ENCODE measurements at regions not wholly inside any gene's neighbourhood (a gene's known extent, or its start where the extent isn't known, plus 50 kb on each side); places are given as distances from the start of the nearest gene placed in this dataset.

DNA sequence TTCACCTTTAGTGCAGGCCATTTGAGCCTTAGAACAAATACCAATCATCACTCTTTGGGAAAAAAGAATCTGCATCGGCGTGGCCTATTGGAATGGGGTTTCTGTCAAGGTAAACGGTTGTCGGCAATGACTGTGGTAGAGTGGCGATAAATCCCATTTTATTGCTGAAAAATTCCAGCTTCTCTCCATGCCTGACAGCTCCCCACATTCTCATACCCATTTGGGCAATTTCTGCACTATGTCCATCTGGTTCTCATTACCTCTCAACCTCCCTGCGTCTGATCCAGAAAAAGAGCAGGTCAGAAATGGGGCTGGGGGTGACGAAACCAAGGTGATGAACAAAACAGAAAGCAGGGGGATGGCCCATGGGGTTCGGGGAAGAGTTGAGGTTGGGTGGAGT, 254.0 kb downstream of the MEIS1 start:
- intact Hi-C loops (cut with DNase I) = no loop called here
- DNase-seq (ENCODE audit: low spot score) = no peak

- intact Hi-C loops (cut with DNase I) = no loop called here
- no peak for DNase-seq (ENCODE audit: low spot score)
Measured at GRCh38 chr2:66689456-66690051, 254.6 kb downstream of the MEIS1 start.

DNA sequence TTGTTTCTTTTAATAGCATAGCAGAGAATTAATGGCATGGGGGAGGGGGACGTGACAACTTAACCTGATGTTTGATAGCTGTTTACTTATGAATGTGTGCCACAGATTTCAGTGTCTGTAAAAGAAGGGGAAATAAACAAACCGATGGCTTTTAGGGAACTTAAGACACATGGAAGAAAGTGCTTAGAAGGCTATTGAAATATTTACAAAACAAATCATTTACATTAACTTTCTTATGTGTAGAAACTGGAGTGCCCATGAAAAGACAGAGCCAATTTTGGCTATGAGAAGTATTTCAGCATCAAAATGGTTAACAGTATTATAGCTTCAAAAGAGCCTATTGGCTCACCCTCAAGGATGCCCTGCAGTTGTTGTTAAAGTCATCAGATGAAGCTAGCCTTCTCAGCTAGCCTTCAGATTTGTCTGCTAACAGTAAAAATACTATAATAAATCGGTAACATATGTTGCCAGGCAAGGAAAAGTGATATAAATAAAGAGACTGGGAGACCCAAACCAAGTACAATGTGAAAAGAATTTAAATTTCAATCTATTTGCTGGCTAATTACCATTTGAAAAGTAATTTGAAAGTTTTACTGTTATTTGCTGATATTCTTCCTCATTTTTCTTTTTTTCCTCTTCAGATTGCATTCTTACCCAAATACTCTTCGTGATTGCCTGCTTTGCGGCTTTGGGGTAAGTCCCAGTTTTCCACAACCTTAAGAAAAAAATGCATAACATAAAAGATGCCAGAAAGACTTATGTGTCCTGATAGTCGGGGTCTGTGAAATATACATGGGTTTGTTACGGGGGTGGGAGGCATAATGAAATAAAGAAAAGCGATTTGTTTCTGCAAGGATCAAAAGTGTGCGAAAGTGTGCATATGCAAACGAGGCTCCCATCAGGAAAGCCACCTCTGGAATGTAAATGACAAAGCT, 256.4 kb downstream of the MEIS1 start:
- no peak for DNase-seq (ENCODE audit: low spot score)
- intact Hi-C loops (cut with DNase I) = no loop called here

GRCh38 chr2:66692521-66693054, 257.7 kb downstream of the MEIS1 start:
- no peak for DNase-seq (ENCODE audit: low spot score)
- intact Hi-C loops (cut with DNase I) = no loop called here

- no peak for DNase-seq (ENCODE audit: low spot score)
- intact Hi-C loops (cut with DNase I) = no loop called here
Measured at GRCh38 chr2:66693076-66693965, 258.4 kb downstream of the MEIS1 start.

DNA sequence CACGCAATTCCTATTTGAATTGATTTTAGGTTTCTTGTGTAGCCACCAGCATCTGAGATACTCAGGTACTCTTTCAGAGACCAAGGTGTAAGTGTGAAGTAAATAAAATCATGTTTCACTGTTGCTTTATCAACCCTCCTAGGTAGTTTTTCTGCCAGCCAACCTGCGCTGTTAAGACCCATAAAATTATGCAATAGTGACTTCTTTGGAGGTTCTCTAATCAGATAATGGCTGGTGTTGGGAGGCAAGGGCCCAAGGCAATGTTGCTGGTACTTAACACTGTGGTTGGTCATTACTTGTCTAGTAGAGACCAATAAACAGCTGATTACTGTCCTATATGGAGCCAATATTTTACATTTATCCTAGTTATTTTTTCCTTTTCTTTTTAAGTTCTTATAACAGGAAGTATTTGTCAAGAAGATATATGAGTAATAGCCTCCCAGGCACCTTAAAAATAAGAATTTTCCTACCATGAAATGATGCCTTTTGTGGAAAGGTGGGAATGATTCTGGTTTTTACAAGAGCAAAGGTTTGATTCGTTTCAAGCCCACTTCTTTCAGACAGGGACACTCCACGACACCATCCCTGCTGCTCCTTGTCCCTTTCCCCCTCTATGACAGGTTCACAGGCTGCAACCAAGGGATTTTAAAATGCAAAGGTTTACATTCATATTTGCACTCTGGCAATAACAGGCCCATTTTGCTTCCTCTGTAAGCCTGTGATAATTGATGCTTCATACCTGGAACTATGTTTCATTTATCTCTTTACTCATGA, 259.3 kb downstream of the MEIS1 start:
- intact Hi-C loops (cut with DNase I) = no loop called here
- no peak for DNase-seq (ENCODE audit: low spot score)

DNA sequence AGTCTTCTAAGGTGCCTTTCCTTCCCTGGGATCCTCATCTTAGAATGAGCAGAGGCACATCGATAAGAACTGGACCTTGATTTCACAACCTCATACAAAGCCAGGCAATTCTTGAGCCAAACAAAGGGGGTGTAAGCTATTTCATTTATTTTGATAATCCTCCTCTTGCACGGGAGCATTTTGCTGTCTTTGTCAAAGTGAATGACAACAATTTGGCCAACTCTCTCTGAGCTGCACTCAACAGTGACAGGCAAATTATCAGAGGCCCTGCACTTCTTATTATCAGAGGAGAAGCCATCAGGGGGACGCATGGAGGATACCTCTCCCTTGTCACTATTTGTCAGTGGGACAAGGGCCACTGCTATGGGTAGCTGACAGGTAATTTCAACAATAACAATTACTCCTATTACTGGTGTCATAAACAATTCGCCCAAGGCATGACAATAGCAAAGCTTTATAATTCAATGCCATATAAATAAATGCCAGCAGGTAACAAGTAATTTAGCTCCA, 260.4 kb downstream of the MEIS1 start:
- intact Hi-C loops (cut with DNase I) = no loop called here
- no peak for DNase-seq (ENCODE audit: low spot score)

DNA sequence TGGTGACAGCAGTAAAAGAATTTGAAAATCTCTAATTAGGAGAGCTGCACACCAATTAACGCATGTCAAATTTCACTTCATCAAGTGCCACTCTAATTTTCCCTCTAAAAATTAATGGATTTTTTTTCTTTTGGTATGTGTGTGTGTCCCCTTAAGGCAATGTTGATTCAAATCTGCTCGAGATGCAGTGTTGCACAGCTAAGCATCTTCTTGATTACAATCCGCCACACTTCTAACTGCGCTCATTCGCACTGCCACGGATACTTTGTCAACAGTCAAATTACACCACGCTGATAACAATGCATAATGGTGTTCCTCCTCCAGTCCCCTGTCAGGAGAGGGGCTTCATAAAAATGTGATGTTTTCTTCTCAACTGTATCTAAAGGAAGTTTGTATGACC, 261.4 kb downstream of the MEIS1 start:
- intact Hi-C loops (cut with DNase I) = no loop called here
- no peak for DNase-seq (ENCODE audit: low spot score)

GRCh38 chr2:66696886-66697285, 262.0 kb downstream of the MEIS1 start:
- DNase-seq (ENCODE audit: low spot score) = no peak
- intact Hi-C loops (cut with DNase I) = no loop called here

DNA sequence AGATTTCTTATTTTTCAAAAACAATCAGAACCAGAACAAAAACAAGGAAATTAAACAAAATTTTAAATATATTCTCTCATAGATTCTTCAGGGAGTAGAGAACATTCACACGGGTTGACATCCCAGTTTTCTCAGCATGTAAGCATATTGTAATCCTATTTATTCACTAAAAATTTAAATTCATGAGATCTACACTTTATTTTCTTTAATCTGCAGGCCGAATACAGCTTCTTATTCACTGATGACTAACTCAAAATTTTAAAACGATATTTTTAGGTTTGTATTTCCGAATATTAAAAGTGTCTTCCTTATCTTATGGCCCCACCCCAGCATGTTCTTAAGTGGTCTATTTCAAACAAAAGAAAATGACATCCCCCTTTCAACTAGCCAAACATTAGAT, 262.4 kb downstream of the MEIS1 start:
- intact Hi-C loops (cut with DNase I) = no loop called here
- DNase-seq (ENCODE audit: low spot score) = no peak

DNA sequence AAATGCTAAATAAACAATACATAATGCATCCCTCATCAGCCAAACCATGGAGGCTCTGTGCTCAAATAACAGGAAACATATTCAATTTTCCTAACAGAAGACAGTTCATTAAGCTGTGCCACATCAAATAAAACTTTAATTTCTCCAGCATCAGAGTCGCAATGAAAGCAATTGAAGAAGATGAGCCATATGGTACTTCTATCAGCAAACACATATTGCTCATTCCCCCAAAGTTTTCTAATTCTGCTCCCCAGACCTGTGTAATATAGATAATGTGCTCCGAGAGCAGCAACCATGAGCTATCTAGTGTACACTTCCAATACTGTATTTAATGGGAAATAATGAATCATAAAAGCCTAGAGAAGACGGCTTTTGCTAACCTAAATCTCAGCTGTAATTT, 263.2 kb downstream of the MEIS1 start:
- DNase-seq (ENCODE audit: low spot score) = no peak
- intact Hi-C loops (cut with DNase I) = no loop called here

DNA sequence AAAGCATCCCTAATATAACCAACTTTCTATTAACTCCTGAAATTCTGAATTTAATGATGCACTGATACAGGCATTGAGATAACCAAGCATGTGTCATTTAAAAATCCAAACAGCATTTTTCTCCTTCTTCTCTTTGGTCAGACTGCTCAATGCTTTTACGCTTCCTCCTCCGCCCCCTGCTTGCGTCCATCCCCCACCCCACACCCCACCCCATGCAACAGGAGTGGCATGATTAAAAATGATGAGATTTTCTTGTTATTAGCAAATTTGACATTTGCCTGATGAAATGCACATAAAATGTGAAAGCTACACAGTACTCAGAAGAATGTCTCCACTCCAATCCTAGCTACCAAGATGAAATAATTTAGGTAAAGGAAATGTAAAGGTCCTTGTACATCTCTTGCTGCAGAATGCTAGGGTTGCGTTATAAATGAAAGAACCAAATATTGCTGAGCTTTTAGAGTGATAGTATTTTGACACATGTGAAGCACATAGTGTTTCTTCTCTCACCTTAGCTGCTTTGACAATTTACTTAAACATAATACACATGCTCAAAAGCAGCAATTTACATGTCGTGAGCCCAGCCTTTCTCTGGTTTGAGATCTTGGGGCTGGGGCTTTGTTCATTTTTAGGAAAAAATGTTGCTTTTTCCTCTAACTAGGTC, 263.8 kb downstream of the MEIS1 start:
- no peak for DNase-seq (ENCODE audit: low spot score)
- intact Hi-C loops (cut with DNase I) = no loop called here

GRCh38 chr2:66699416-66699792, 264.5 kb downstream of the MEIS1 start:
- DNase-seq (ENCODE audit: low spot score) = no peak
- intact Hi-C loops (cut with DNase I) = no loop called here

GRCh38 chr2:66699793-66700676, 265.1 kb downstream of the MEIS1 start:
- intact Hi-C loops (cut with DNase I) = no loop called here
- DNase-seq (ENCODE audit: low spot score) = no peak

DNA sequence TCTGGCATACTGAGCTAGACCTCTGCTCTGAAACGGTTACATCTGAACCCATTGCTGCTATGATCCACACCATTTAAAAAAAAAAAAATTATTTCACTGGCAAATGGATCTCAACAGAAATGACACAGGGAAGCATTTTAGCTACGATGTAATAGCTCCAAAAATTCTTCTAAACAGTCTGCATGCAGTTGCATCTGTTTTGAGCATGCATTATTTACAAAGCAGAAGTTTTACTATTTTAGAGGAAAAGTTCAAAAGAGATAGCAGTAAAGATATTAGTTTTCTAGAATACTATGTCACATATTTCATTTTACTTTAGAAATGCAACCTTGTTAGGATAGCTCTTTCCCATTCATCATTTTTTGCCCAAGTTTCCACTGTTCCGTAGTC, 265.7 kb downstream of the MEIS1 start:
- intact Hi-C loops (cut with DNase I) = no loop called here
- no peak for DNase-seq (ENCODE audit: low spot score)

DNA sequence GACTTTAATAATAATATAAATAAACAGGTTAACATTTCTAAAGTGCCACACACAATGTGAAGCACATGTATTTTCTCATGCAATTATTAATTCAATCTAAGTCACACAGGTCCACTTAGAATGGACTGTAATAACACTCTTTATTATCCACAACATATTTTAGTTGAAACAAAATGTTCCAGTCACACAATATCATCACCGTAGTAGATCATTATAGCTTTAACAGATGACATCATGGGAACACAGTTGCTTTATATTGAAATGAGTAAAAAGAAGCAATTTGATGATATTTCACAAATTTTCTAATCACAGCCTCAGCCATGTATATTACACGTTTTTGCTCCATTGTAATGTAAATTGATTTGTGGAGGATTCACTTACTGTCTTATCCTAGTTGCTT, 266.3 kb downstream of the MEIS1 start:
- DNase-seq (ENCODE audit: low spot score) = no peak
- intact Hi-C loops (cut with DNase I) = no loop called here

- DNase-seq (ENCODE audit: low spot score) = no peak
- intact Hi-C loops (cut with DNase I) = no loop called here
Measured at GRCh38 chr2:66701656-66702055, 266.7 kb downstream of the MEIS1 start.

- intact Hi-C loops (cut with DNase I) = no loop called here
- no peak for DNase-seq (ENCODE audit: low spot score)
Measured at GRCh38 chr2:66702301-66702700, 267.4 kb downstream of the MEIS1 start.

Data from cardiac septum (tissue), 1 donor.